LNCaP clone FGC (cell line): ENCODE measurements at regions not wholly inside any gene's neighbourhood (a gene's known extent, or its start where the extent isn't known, plus 50 kb on each side); places are given as distances from the start of the nearest gene placed in this dataset.

Experiments
- DNase-seq: peaks from one replicate; pipeline ENCODE4 v3.0.0-alpha.2; 2011; ENCODE audit warnings: low read depth
- H3K4me3 ChIP-seq: 2 replicates; pipeline ENCODE4 v1.5.1; 2011; ENCODE audit warnings: mild to moderate bottlenecking, low read depth, low read length, control low read depth
- CTCF ChIP-seq: IDR thresholded peaks from 2 replicates; pipeline ENCODE4 v1.5.1; 2012; ENCODE audit warnings: mild to moderate bottlenecking; ENCODE audit not compliant: control insufficient read depth, insufficient read depth; ENCODE audit errors: extremely low read depth

GRCh38 chr10:29835055-29835454 lies 200.3 kb upstream of the SVIL start:
- no peak overlapping the region for H3K4me3 ChIP-seq
- TF ChIP-seq CTCF = no peak
- no peak for DNase-seq

GRCh38 chr10:29830531-29831512 lies 196.1 kb upstream of the SVIL start:
- H3K4me3 ChIP-seq = no peak overlapping the region
- TF ChIP-seq CTCF = no peak
- DNase-seq = no peak

GRCh38 chr10:29829776-29830175 lies 195.0 kb upstream of the SVIL start:
- no peak overlapping the region for H3K4me3 ChIP-seq
- no peak for TF ChIP-seq CTCF
- no peak for DNase-seq

- no peak for DNase-seq
- TF ChIP-seq CTCF = no peak
- no peak overlapping the region for H3K4me3 ChIP-seq
Measured at GRCh38 chr10:29828956-29829355, 194.2 kb upstream of the SVIL start.

- no peak for DNase-seq
- no peak for TF ChIP-seq CTCF
- H3K4me3 ChIP-seq = no peak overlapping the region
Measured at GRCh38 chr10:29828440-29828894, 193.7 kb upstream of the SVIL start.

GRCh38 chr10:29827512-29827911 lies 192.7 kb upstream of the SVIL start:
- TF ChIP-seq CTCF = no peak
- no peak for DNase-seq
- H3K4me3 ChIP-seq = no peak overlapping the region

GRCh38 chr10:29826801-29827450 lies 192.2 kb upstream of the SVIL start:
- no peak for DNase-seq
- no peak for TF ChIP-seq CTCF
- H3K4me3 ChIP-seq = no peak overlapping the region
